ENCODE measurements at regions not wholly inside any gene's neighbourhood (a gene's known extent, or its start where the extent isn't known, plus 50 kb on each side); places are given as distances from the start of the nearest gene placed in this dataset.

DNA sequence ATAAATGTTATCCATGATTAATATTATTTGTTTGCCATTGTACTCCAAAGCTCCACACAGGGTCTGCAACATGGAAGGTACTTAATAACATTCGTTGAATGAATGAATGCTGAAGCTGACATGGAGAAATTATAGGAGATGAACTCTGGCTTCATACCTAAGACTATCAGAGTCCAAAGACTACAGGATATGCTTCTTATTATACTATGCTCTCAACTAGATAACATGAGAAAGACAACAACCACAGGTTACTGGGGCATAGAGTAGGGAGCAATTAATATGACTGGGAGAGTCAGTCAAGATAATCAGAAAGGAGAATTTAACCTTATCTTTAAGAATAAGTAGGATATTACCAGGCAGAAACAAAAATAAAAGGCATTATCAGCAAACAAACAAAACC, 236.3 kb upstream of the SOX5 start:
- Histone ChIP-seq H3K27ac (ENCODE audit: low read depth in 1 of 2, low read length in 1 of 2) (no peak overlapping the region), H3K9me3 (ENCODE audit: control insufficient read depth in 4 of 4, insufficient read depth in 3 of 4, low read length in 3 of 4) (no peaks in the 10 kb centered on the region), H3K36me3 (ENCODE audit: control insufficient read depth in 4 of 4, insufficient read depth in 4 of 4, low read length in 4 of 4) (peaks cover 0 to 2% (median 0%) of the 10 kb centered on the region in 4 donors), H3K4me3 (no peak overlapping the region), H3K27me3 (ENCODE audit: control insufficient read depth in 3 of 3, insufficient read depth in 3 of 3, low read length in 2 of 3) (no peaks in the 10 kb centered on the region), H3K9ac (ENCODE audit: insufficient read depth in 1 of 2, low read length in 2 of 2) (no peak overlapping the region), H3K4me1 (ENCODE audit: control insufficient read depth in 5 of 5, insufficient read depth in 5 of 5, low read length in 5 of 5) (no peaks in the 10 kb centered on the region)
- 91 to 96% methylated on average over 1 of the region's 1 CpG for WGBS, 2 donors
- TF ChIP-seq, protein P1, sequence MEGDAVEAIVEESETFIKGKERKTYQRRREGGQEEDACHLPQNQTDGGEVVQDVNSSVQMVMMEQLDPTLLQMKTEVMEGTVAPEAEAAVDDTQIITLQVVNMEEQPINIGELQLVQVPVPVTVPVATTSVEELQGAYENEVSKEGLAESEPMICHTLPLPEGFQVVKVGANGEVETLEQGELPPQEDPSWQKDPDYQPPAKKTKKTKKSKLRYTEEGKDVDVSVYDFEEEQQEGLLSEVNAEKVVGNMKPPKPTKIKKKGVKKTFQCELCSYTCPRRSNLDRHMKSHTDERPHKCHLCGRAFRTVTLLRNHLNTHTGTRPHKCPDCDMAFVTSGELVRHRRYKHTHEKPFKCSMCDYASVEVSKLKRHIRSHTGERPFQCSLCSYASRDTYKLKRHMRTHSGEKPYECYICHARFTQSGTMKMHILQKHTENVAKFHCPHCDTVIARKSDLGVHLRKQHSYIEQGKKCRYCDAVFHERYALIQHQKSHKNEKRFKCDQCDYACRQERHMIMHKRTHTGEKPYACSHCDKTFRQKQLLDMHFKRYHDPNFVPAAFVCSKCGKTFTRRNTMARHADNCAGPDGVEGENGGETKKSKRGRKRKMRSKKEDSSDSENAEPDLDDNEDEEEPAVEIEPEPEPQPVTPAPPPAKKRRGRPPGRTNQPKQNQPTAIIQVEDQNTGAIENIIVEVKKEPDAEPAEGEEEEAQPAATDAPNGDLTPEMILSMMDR (IDR thresholded peaks at IDR 0.05; ENCODE audit: control extremely low read depth, extremely low read depth) = no peak
- DNase-seq (no peak), ATAC-seq (ENCODE audit: insufficient read depth, low FRiP score) (no peak)

DNA sequence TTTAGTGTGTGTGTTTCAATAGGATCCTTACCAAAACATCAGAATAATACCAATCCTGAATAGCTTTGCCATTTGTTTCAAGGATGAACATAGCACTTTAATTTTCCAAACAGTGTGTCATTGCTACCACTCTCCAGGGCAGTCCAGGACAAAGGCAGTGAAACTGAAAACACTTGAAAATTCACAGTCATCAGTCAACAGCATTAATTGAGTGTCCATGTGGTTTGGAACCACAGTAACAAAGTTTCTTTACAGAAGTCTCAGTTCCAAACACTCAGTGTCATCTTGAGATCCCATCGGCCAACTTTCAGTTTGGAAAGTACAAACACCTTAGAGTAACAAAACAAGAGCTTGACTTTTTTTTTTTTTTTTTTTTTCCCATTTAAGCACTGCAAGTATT, 228.4 kb upstream of the SOX5 start:
- ATAC-seq (ENCODE audit: insufficient read depth, low FRiP score) (no peak), DNase-seq (no peak)
- 61 to 83% methylated on average over 1 of the region's 1 CpG for WGBS, 2 donors
- Histone ChIP-seq H3K36me3 (ENCODE audit: control insufficient read depth in 4 of 4, insufficient read depth in 4 of 4, low read length in 4 of 4) (peaks cover 0 to 2% (median 0%) of the 10 kb centered on the region in 4 donors), H3K4me3 (no peak overlapping the region), H3K4me1 (ENCODE audit: control insufficient read depth in 5 of 5, insufficient read depth in 5 of 5, low read length in 5 of 5) (no peaks in the 10 kb centered on the region), H3K27ac (ENCODE audit: low read depth in 1 of 2, low read length in 1 of 2) (no peak overlapping the region), H3K27me3 (ENCODE audit: control insufficient read depth in 3 of 3, insufficient read depth in 3 of 3, low read length in 2 of 3) (no peaks in the 10 kb centered on the region), H3K9ac (ENCODE audit: insufficient read depth in 1 of 2, low read length in 2 of 2) (no peak overlapping the region), H3K9me3 (ENCODE audit: control insufficient read depth in 4 of 4, insufficient read depth in 3 of 4, low read length in 3 of 4) (no peaks in the 10 kb centered on the region)
- TF ChIP-seq, protein P1 (IDR thresholded peaks at IDR 0.05; ENCODE audit: control extremely low read depth, extremely low read depth) = no peak

DNA sequence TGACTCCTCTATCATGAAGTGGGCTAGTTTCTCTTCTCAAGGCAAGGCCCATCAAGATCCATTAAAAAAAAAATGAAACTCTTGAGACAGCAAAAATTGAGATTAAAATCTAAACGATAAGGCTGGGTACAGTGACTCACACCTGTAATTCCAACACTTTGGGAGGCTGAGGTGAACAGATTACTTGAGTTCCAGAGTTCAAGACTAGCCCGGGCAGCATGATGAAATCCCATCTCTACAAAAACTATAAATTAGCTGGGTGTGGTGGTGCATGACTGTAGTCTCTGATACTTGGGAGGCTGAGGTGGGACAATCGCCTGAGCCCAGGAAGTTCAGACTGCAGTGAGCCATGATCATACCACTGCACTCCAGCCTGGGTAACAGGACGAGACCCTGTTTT, 226.5 kb upstream of the SOX5 start:
- Histone ChIP-seq H3K27ac (ENCODE audit: low read depth in 1 of 2, low read length in 1 of 2) (no peak overlapping the region), H3K9me3 (ENCODE audit: control insufficient read depth in 4 of 4, insufficient read depth in 3 of 4, low read length in 3 of 4) (no peaks in the 10 kb centered on the region), H3K9ac (ENCODE audit: insufficient read depth in 1 of 2, low read length in 2 of 2) (no peak overlapping the region), H3K36me3 (ENCODE audit: control insufficient read depth in 4 of 4, insufficient read depth in 4 of 4, low read length in 4 of 4) (no peaks in the 10 kb centered on the region), H3K4me1 (ENCODE audit: control insufficient read depth in 5 of 5, insufficient read depth in 5 of 5, low read length in 5 of 5) (no peaks in the 10 kb centered on the region), H3K4me3 (no peak overlapping the region), H3K27me3 (ENCODE audit: control insufficient read depth in 3 of 3, insufficient read depth in 3 of 3, low read length in 2 of 3) (no peaks in the 10 kb centered on the region)
- WGBS, 2 donors = 76 to 90% methylated on average over 4 of the region's 4 CpGs
- ATAC-seq (ENCODE audit: insufficient read depth, low FRiP score) = no peak
- no peak for DNase-seq
- TF ChIP-seq, protein P1 (IDR thresholded peaks at IDR 0.05; ENCODE audit: control extremely low read depth, extremely low read depth) = no peak

DNA sequence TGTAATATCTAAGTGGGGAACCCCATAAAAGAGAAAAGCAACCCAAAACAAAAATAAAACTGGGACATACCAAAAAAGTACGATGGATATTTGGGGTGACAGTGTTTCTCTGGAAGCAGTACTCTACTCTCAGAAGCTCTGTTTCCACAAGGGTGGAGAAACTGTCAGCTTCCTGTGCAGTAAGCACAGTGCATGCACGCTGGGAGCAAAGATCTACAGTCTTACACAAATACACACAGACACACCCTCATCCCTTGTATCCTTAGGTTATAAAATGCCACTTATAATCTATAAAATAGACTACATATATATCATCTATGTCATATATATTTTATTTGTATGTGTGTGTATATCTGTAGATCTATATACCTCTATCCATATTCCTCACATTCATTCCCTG, 225.8 kb upstream of the SOX5 start:
- ATAC-seq (ENCODE audit: insufficient read depth, low FRiP score) (no peak), DNase-seq (no peak)
- no peaks in the 10 kb centered on the region for H3K27me3 ChIP-seq (ENCODE audit: control insufficient read depth in 3 of 3, insufficient read depth in 3 of 3, low read length in 2 of 3)
- H3K9ac ChIP-seq (ENCODE audit: insufficient read depth in 1 of 2, low read length in 2 of 2) = no peak overlapping the region
- TF ChIP-seq, protein P1 (IDR thresholded peaks at IDR 0.05; ENCODE audit: control extremely low read depth, extremely low read depth) = no peak
- WGBS, 2 donors = 76 to 77% methylated on average over 2 of the region's 2 CpGs
- H3K27ac ChIP-seq (ENCODE audit: low read depth in 1 of 2, low read length in 1 of 2) = no peak overlapping the region
- no peaks in the 10 kb centered on the region for H3K9me3 ChIP-seq (ENCODE audit: control insufficient read depth in 4 of 4, insufficient read depth in 3 of 4, low read length in 3 of 4)
- H3K36me3 ChIP-seq (ENCODE audit: control insufficient read depth in 4 of 4, insufficient read depth in 4 of 4, low read length in 4 of 4) = no peaks in the 10 kb centered on the region
- no peaks in the 10 kb centered on the region for H3K4me1 ChIP-seq (ENCODE audit: control insufficient read depth in 5 of 5, insufficient read depth in 5 of 5, low read length in 5 of 5)
- H3K4me3 ChIP-seq = no peak overlapping the region
